Heart right ventricle (tissue), 16 donors: ENCODE measurements at regions not wholly inside any gene's neighbourhood (a gene's known extent, or its start where the extent isn't known, plus 50 kb on each side); places are given as distances from the start of the nearest gene placed in this dataset.

Experiments used
- ATAC-seq, 8 donors: fragments of 200-7000 bp; cut with Tn5 transposase; one replicate each; pipeline ENCODE4 v1.9.1; 2020; ENCODE audit warnings: mild to moderate bottlenecking in 8 of 8, moderate library complexity in 8 of 8, moderate number of reproducible peaks in 1 of 8
- DNase-seq, 2 donors: peaks; one replicate each; pipeline ENCODE4 v3.0.0-alpha.2; 2020
- H3K27ac ChIP-seq, 10 donors: fragments of 200-600 bp; sonication (generic) in 2 of 10; one replicate each; pipeline versions ENCODE4 v1.5.0 to v1.8.0; 2020 to 2022; ENCODE audit warnings: mild to moderate bottlenecking in 3 of 10
- H3K27me3 ChIP-seq, 7 donors: fragments of 200-600 bp; one replicate each; pipeline ENCODE4 v1.8.0; 2021 to 2022; ENCODE audit warnings: mild to moderate bottlenecking in 2 of 7
- H3K36me3 ChIP-seq, 9 donors: fragments of 200-600 bp; sonication (generic) in 1 of 9; one replicate each; pipeline versions ENCODE4 v1.5.0 to v1.8.0; 2020 to 2022; ENCODE audit warnings: mild to moderate bottlenecking in 2 of 9
- H3K4me1 ChIP-seq, 9 donors: fragments of 200-600 bp; sonication (generic) in 1 of 9; one replicate each; pipeline versions ENCODE4 v1.5.0 to v1.8.0; 2020 to 2022; ENCODE audit warnings: mild to moderate bottlenecking in 4 of 9
- H3K4me3 ChIP-seq, 10 donors: fragments of 200-600 bp; sonication (generic) in 2 of 10; one replicate each; pipeline versions ENCODE4 v1.5.0 to v1.8.0; 2020 to 2022; ENCODE audit warnings: mild to moderate bottlenecking in 7 of 10, moderate library complexity in 2 of 10
- H3K9me3 ChIP-seq, 11 donors: fragments of 200-600 bp in 10 of 11; sonication (generic) in 2 of 11; one replicate each; pipeline versions ENCODE4 v1.5.0 to v1.8.0; 2013 to 2022; ENCODE audit warnings: mild to moderate bottlenecking in 2 of 11, control low read depth in 1 of 11, moderate library complexity in 1 of 11
- WGBS, 2 donors: extraction: QIAGEN DNeasy Blood & Tissue Kit; methylation state at CpG; one replicate each; pipeline ENCODE4 v1.1.7; 2013; ENCODE audit warnings: inconsistent platforms in 1 of 2; 5-methylcytosine and 5-hydroxymethylcytosine counted together
- intact Hi-C, 10 donors: fragments of 100-400 bp; cut with DNase I; formaldehyde crosslinking; loops; one replicate each; pipeline versions ENCODE4 v1.11.1 to v1.14.2; 2022
- TF ChIP-seq, protein P1 (sequence below), 9 donors: fragments of 200-600 bp; sonication (generic) in 2 of 9; IDR thresholded peaks; one replicate each; pipeline versions ENCODE4 v1.5.0 to v1.8.0; 2021 to 2022; ENCODE audit warnings: antibody characterized with exemption in 9 of 9, mild to moderate bottlenecking in 5 of 9, moderate library complexity in 1 of 9
- donor health status: Arrhythmogenic right ventricular cardiomyopathy.
- donor health status: ischemic (EF 13 %, LVEDD 7.1; RV severe dilation, severe dysfunction).
- donor health status: healthy with polysubstance abuse.
- donor health status: DM: no; HTN: yes; CAD: no.
- donor health status: DM: no; HTN: no; CAD: no.
- donor health status: ischemic (EF 25% LVEDD 6.9; RV normal size, moderate dysfunction).
- donor health status: ischemic (EF 25% LVEDD 5.7; RV mildly dilated, moderate dysfunction).
- donor health status: healthy.
- donor health status: DM: yes; HTN: yes; CAD: no.
- donor health status: Ischemic cardiomyopathy.
- donor health status: ischemic (EF 35%, LVEDD 5.7; RV mildly dilated, moderate dysfunction).
- donor health status: nonischemic (EF 11% LVEDD 7.7; RV severe dilation, severe dysfunction).
- donor health status: DM: yes; HTN: yes; CAD: no.
- donor health status: PGD.
- donor health status: ischemic (EF 29% LVEDD 5.4; RV normal size, mild dysfunction).
- donor health status: nonischemic (EF 23%, LVEDD 6.1; RV moderate dilation, normal function).

DNA sequence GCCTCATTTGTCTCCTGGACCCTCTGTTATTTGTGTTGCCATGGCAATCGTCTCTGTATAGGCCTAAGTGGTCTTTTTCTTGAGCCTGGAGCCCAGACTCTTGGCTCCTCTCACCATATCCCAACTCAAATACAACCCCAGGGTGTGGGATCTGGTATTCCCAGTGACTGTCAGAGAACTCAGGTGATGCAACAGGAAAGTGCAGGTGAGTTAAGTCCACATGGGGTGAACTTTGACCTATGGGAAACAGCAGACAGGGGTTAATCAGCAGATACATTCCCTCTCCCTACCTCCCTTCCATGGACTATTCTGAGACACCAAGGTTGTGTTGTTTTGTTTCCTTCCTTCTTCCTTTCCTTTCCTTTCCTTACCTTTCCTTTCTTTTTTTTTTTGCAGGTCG is 130.9 kb upstream of the RPS6KA3 start:
- Histone ChIP-seq H3K27ac (no peak overlapping the region), H3K27me3 (peaks cover 0 to 13% (median 0%) of the 10 kb centered on the region in 7 donors), H3K4me3 (no peak overlapping the region), H3K9me3 (no peaks in the 10 kb centered on the region), H3K4me1 (peaks cover 0 to 5% (median 0%) of the 10 kb centered on the region in 9 donors), H3K36me3 (no peaks in the 10 kb centered on the region)
- TF ChIP-seq, protein P1, sequence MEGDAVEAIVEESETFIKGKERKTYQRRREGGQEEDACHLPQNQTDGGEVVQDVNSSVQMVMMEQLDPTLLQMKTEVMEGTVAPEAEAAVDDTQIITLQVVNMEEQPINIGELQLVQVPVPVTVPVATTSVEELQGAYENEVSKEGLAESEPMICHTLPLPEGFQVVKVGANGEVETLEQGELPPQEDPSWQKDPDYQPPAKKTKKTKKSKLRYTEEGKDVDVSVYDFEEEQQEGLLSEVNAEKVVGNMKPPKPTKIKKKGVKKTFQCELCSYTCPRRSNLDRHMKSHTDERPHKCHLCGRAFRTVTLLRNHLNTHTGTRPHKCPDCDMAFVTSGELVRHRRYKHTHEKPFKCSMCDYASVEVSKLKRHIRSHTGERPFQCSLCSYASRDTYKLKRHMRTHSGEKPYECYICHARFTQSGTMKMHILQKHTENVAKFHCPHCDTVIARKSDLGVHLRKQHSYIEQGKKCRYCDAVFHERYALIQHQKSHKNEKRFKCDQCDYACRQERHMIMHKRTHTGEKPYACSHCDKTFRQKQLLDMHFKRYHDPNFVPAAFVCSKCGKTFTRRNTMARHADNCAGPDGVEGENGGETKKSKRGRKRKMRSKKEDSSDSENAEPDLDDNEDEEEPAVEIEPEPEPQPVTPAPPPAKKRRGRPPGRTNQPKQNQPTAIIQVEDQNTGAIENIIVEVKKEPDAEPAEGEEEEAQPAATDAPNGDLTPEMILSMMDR (IDR thresholded peaks at IDR 0.05) = no peak
- intact Hi-C loops = no loop called here
- DNase-seq (no peak), ATAC-seq (no peak)
- WGBS, 2 donors = 80 to 82% methylated on average over 2 of the region's 2 CpGs

DNA sequence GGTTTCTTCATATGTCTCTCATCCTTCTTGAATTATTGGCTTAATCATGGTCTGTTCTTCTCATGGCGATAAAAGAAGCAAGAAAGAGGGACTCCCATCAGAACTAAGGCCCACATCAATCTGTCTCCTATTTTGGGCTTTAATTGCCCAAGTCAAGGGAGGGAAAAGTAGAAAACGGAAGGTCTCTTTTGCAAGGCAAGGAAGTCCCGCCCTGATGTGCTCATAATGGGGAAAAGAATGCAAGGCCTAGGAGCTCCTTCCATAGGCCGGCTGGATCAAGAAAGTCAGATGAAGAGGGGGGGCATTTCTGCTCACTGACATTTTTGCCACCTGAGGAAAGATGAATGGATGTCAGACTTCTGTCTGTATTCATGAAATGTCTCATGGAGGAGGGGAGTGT is 127.7 kb upstream of the RPS6KA3 start:
- ATAC-seq = no peak
- H3K9me3 ChIP-seq = no peaks in the 10 kb centered on the region
- no peaks in the 10 kb centered on the region for H3K36me3 ChIP-seq
- 88 to 91% methylated on average over 4 of the region's 4 CpGs for WGBS, 2 donors
- intact Hi-C loops = no loop called here
- peaks cover 0 to 17% (median 0%) of the 10 kb centered on the region in 7 donors for H3K27me3 ChIP-seq
- no peak overlapping the region for H3K27ac ChIP-seq
- no peak for DNase-seq
- H3K4me3 ChIP-seq = no peak overlapping the region
- TF ChIP-seq, protein P1 (IDR thresholded peaks at IDR 0.05) = no peak
- H3K4me1 ChIP-seq = peaks cover 0 to 5% (median 0%) of the 10 kb centered on the region in 9 donors

DNA sequence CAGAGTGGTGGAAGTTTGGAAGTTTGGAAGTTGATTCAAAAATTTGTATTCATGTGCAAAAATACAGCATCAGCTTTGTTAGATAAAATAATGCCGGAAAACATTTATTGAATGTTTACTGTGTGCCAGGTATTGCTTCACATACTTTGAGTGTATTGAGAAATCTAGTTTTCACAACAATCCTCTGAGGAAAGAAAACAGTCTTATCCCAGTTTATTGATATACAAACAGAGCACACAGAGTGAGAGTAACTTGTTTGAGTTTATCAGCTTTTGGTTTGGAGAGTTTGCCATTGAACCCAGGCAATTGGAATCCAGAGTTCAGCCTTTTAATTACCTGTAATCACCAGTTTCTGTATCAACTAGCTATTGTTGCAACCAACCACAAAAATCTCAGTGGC is 127.2 kb upstream of the RPS6KA3 start:
- Histone ChIP-seq H3K27ac (no peak overlapping the region), H3K4me1 (peaks cover 0 to 5% (median 0%) of the 10 kb centered on the region in 9 donors), H3K36me3 (no peaks in the 10 kb centered on the region), H3K9me3 (no peaks in the 10 kb centered on the region), H3K4me3 (no peak overlapping the region), H3K27me3 (peaks cover 0 to 21% (median 0%) of the 10 kb centered on the region in 7 donors)
- ATAC-seq (no peak), DNase-seq (no peak)
- intact Hi-C loops = no loop called here
- TF ChIP-seq, protein P1 (IDR thresholded peaks at IDR 0.05) = no peak
- 77 to 85% methylated on average over 1 of the region's 1 CpG for WGBS, 2 donors

DNA sequence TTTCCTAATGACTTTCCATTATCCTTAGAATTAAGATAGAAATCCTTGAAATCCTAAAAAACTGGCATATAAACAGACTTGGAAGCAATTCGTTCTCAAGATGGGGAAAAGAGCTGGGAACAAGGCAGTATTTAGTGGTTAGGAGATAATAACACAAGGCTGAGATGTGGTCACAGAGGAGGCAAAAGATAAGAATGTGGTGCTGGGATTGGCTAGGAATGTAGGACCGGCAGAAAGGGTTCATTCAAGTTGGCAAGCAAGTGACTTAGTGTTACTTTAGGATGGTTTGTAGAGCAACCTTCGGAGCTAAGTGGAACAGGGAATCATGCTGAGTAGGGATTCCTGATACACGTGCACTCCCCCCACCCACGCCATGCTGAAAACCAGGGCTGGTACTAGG is 121.9 kb upstream of the RPS6KA3 start:
- intact Hi-C loops = no loop called here

More for the DNA sequence above, 121.9 kb upstream of the RPS6KA3 start:
- H3K9me3 ChIP-seq = no peaks in the 10 kb centered on the region
- no peak overlapping the region for H3K27ac ChIP-seq
- WGBS, 2 donors = 49 to 55% methylated on average over 4 to 5 of the region's 5 CpGs
- TF ChIP-seq, protein P1 (IDR thresholded peaks at IDR 0.05) = no peak
- H3K36me3 ChIP-seq = no peaks in the 10 kb centered on the region
- no peak overlapping the region for H3K4me3 ChIP-seq
- no peaks in the 10 kb centered on the region for H3K4me1 ChIP-seq
- peaks cover 0 to 14% (median 0%) of the 10 kb centered on the region in 7 donors for H3K27me3 ChIP-seq
- no peak for DNase-seq
- no peak for ATAC-seq
